ENCODE measurements at regions not wholly inside any gene's neighbourhood (a gene's known extent, or its start where the extent isn't known, plus 50 kb on each side); places are given as distances from the start of the nearest gene placed in this dataset.

DNA sequence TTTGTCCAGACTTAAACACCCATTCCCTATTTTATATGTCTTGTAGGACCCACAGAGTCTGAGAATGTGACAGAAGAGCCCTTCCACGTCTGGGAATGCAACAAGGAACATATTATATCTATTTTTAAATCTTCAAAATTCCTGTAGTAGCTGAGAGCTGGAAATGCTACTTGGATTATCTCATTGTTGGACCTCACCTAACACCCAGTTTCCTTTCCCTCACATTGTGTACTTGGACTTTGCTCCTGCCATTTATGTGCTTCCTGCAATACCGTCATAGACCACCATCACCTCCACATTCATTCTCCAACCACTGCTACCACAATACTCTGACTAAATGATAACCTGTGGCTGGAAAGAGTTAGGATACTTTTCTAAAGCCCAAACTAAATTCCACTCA is 335.4 kb downstream of the COL12A1 start:
- TF ChIP-seq, protein P1, sequence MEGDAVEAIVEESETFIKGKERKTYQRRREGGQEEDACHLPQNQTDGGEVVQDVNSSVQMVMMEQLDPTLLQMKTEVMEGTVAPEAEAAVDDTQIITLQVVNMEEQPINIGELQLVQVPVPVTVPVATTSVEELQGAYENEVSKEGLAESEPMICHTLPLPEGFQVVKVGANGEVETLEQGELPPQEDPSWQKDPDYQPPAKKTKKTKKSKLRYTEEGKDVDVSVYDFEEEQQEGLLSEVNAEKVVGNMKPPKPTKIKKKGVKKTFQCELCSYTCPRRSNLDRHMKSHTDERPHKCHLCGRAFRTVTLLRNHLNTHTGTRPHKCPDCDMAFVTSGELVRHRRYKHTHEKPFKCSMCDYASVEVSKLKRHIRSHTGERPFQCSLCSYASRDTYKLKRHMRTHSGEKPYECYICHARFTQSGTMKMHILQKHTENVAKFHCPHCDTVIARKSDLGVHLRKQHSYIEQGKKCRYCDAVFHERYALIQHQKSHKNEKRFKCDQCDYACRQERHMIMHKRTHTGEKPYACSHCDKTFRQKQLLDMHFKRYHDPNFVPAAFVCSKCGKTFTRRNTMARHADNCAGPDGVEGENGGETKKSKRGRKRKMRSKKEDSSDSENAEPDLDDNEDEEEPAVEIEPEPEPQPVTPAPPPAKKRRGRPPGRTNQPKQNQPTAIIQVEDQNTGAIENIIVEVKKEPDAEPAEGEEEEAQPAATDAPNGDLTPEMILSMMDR (conservative IDR thresholded peaks at IDR 0.05; ENCODE audit: low read length), result 0 out of 2 replicates have a peak, but pooled peaks have one; percentile 10
- H3K4me3 ChIP-seq (ENCODE audit: low read length), result no peak overlapping the region
- DNase-seq (ENCODE audit: low read depth), result peak; percentile 75

- TF ChIP-seq, protein P1 (conservative IDR thresholded peaks at IDR 0.05; ENCODE audit: low read length), result no peak
- H3K4me3 ChIP-seq (ENCODE audit: low read length), result no peak overlapping the region
- peak; percentile 89 for DNase-seq (ENCODE audit: low read depth)
Observed at GRCh38 chr6:74867291-74867690, 338.6 kb downstream of the COL12A1 start.

DNA sequence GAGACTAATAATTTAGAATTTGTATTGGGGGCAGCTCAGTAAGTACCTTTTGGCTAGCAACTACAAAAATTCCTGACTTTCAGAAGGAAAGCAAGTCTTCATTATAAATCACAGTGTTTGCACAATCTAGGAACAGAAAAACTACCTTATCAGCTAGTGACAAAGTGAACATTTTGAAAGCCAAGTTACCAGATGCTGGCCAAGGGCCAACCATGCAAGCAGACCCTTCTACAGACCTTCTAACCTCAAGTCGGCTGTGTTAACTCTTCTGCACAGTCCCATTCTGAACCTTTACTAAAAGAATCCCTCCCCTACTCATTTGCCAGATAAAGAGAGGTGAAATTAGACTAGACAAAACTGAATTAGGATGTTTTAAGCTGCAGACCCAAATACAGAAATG is 341.9 kb downstream of the COL12A1 start:
- TF ChIP-seq, protein P1 (conservative IDR thresholded peaks at IDR 0.05; ENCODE audit: low read length), result no peak
- DNase-seq (ENCODE audit: low read depth), result no peak
- no peak overlapping the region for H3K4me3 ChIP-seq (ENCODE audit: low read length)

GRCh38 chr6:74860456-74860855 is 345.4 kb downstream of the COL12A1 start:
- peak; percentile 52 for DNase-seq (ENCODE audit: low read depth)
- TF ChIP-seq, protein P1 (conservative IDR thresholded peaks at IDR 0.05; ENCODE audit: low read length), result no peak

DNA sequence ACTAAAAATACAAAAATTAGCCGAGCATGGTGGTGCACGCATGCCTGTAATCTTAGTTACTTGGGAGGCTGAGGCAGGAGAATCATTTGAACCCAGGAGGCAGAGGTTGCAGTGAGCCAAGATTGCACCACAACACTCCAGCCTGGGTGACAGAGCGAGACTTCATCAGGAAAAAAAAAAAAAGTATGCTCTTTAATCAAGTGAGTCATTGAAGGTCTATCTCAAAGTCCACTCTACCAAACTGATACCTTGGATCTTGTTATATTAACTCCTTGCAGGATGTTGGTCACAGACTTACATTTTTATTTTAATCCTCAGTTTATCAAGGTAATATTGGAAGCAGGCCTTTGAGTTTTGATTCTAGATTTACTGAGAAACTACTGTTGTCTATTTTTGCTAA is 348.7 kb downstream of the COL12A1 start:
- DNase-seq (ENCODE audit: low read depth), result no peak
- H3K4me3 ChIP-seq (ENCODE audit: low read length), result no peak overlapping the region
- TF ChIP-seq, protein P1 (conservative IDR thresholded peaks at IDR 0.05; ENCODE audit: low read length), result no peak

More at GRCh38 chr6:74860456-74860855, 345.4 kb downstream of the COL12A1 start:
- H3K4me3 ChIP-seq (ENCODE audit: low read length), result no peak overlapping the region

- DNase-seq (ENCODE audit: low read depth), result peak; percentile 81
- TF ChIP-seq, protein P1 (conservative IDR thresholded peaks at IDR 0.05; ENCODE audit: low read length), result no peak
- no peak overlapping the region for H3K4me3 ChIP-seq (ENCODE audit: low read length)
Observed at GRCh38 chr6:74853991-74854390, 351.9 kb downstream of the COL12A1 start.

DNA sequence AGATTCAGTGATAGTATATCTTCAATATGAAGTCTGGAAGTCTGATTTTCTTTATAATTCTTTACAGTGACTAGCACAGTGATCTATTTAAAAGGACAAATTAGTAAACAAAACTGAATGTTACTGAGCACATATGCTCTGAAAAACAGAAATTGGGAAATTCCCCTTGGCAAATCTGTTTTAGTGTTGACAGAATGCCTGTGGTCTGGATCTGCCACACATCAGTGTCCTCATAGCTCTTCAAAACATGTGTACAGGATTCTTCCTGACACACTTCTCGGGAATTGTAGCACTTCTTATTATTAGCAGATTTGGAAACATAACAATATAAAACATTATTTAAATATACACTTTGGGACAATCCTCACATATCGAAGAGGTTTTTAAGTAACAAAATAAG is 354.3 kb downstream of the COL12A1 start:
- TF ChIP-seq, protein P1 (conservative IDR thresholded peaks at IDR 0.05; ENCODE audit: low read length), result no peak
- DNase-seq (ENCODE audit: low read depth), result peak; percentile 95
- no peak overlapping the region for H3K4me3 ChIP-seq (ENCODE audit: low read length)

Measured in AG10803 (cell line).